ENCODE measurements at regions not wholly inside any gene's neighbourhood (a gene's known extent, or its start where the extent isn't known, plus 50 kb on each side); places are given as distances from the start of the nearest gene placed in this dataset.

DNA sequence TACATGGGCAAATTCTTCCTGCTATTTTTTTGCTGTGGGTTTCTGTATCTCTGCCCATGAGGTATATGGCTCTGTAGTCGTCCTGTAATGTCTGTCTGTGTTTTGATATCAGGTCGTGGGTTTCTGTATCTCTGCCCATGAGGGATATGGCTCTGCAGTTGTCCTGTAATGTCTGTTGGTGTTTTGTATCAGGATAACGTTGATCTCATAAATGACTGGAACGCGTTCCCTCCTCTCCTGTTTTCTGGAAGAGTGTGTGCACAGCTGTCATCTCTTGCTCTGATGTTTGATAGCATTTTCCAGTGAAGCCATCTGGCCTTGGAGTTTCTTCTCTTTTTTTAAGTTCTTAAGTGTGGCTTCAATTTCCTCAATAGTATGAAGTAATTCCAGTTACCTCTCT, 57.2 kb downstream of the SOX1 start:
- DNase-seq (ENCODE audit: low spot score), result no peak

DNA sequence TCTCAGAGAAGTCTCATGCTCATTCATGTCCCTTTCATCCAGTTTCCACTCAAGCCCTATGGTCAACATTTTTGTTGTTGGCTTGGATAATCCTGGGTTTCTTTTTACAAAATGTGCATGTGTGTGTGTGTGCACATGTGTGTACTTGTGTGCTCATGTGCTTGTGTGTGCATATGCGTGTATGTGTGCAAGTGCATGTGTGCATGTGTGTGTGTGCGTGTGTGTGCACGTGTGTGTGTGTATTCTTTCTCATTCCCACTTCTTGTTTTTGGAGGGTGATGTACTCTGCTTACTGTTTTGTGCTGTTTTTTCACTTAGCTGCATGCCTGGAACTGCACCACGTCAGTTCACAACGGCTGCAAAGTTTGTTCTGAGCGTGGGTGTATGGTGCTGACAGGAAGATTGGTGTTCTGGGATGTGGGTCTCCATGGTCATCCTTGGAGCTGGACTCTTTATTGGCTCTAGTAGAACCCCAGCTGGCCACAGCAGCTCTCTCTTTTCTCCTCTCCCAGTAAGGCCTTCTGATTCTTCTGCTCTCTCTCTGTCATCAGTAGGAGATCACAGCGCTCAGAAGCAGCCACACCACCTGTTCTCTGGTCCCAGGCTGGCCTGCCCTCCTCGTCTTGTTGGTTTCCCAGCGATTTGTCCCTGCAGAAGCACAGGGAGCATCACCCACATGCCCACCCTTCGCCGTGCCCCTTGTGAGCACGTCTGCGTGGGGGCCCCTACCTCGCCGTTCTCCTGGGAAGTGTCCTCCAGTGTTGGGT, 60.8 kb downstream of the SOX1 start:
- no peak for DNase-seq (ENCODE audit: low spot score)

DNA sequence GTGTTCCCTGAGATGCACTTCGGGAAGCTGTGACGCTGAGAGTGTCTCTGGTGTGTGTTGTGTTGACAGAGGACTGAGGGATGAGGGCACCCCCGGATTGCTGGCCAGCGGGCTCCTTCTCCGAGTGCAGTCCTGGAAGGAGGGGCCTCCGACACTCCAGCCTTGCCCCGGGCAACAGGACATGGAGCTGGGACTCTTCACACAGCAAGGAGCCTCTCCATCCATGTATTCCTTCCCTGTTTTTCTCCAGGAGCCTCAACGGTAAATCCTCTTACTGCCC, 61.3 kb downstream of the SOX1 start:
- DNase-seq (ENCODE audit: low spot score), result no peak

DNA sequence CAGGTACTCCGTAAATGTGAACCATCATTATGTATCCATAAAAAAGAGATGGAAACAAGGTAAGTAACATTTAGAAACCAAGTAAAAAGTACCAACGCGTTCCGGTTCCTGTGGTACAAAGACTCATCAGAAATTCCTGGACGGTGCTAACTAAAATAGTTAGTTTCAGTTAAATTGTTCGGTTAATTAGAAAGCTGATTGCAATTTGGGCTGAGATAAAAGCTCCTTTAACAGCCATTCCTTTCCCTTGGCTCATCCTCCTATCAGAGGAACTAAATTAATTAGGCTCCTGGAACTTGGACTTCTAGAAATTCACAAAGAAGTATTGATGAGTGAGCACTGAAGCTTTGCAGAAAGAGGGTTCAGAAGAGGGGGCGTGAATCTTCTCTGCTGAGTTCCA, 63.5 kb downstream of the SOX1 start:
- no peak for DNase-seq (ENCODE audit: low spot score)

DNA sequence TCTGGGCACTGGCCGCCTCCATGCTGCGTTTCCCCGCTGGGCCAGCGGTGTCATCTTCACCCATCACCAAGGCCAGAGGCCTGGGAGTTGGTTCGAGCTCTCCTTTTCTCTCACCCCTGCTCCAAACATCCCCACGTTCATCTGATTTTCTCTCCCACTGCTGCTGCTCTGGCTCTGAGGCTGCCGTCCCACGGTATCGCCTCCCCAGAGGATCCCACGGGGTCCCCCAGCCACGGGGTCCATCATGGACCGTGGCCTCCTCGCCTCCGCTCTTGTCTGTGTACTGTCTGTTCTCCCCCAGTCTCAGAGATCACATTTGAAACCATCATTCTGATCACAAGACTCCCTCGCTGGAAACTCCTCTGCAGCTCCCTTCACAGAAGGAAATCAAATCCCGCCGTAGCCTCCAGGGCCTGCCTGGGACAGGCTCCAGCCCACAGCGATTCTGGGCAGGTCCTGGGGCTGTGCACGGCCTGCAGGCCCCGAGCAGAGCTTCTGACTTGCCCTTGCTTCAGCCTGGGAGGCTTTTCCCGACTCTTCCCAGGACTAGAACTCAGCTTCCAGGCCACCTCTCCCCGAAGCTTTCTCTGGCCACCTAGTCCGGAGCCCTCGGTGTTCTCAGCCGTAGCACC, 64.2 kb downstream of the SOX1 start:
- DNase-seq (ENCODE audit: low spot score), result no peak

DNA sequence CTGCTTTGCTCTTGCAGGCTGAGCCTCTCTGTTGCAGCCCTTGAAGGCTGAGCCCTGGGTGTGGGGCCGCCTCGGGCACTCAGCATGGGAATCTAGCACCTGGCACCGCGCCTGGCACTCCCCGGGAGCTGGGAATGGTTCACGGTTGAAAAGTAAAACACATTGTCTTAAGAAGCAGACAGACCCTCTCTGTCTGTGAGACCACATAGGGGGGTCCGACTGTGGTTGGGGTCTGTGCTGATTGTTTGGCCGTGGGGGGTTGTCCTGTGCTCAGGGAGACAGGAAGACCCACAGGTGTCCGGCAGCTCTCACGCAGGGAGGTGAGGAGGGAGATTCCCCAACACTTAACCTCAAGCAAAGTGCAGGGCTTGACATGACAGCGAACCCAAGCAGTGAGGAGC, 64.8 kb downstream of the SOX1 start:
- no peak for DNase-seq (ENCODE audit: low spot score)

DNA sequence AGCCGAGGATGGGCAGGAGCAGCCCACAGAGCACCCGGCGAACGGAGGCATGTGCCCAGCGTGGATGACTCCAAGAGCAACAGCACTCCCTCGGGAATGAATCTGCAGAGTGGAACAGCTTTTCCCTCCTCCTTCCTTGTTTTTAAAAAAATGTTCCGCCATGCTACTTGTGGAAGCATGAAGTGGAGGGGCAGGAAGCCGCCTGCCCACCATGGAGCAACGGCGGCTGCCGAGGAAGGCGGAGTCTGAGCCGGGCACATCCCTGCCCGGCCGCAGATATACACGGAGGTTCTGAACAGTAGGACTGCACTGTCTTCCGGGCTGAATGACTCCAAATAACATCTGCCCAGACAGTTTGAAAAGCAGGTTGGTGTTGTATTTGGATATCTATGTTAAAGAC, 65.2 kb downstream of the SOX1 start:
- DNase-seq (ENCODE audit: low spot score), result no peak

DNA sequence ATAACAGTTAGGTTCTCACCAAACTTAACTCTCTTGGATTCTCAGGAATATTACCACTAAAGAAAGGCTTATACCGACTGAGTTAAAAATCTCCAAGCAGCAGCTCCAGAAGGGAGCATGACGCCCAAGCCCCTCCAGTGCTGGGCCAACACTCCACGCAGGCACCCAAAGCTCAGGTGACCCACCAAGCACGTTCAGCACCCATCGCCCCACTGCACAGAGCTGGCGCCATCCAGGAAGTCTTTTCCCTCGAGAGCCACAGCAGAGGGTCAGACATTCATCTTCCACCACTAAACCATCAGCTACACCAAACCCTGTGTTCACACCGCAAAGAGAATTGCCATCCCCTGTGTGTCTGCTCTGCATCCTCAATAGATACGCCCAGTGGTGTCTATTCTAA, 65.7 kb downstream of the SOX1 start:
- DNase-seq (ENCODE audit: low spot score), result no peak

DNA sequence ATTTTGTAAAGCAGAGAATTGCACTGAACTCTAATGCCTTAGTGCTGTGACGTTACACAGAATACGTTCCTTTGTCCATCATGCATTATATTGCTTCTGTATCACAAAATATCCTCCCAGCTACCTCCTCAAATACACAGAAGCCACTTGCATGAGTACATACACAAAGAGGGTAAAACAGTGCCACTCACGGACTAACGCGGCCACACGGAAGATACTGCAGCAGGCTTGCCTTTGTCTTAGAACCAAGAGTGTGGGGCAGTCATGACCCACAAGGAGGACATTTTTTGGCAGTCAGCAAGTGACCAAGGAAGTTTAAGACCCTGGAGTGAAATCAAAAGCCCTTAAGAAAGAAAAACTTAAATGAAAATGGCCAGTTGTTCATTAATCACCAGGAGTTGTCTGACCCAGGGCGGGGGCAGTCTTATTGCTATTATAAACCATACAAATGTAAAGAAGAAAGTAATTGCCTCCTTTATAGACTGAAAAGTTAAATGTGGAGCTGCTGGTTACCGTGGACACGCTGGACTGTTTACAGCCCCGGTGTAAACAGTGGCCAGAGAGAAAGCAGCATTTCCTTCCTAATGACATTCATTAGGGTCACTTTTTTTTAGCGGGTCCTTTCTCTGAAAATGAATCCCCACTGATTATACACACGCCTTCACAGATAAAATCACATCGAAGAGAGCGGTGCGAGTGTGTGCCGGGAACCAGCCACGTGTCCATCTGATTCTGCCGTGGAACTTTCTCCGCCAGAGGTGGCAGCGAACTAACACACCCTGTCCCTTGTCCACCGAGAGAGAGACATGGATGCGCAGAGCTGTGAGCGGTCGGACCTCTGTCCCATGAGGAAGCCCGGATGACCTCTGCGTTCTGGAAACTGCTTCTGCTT, 66.8 kb downstream of the SOX1 start:
- DNase-seq (ENCODE audit: low spot score), result no peak

DNA sequence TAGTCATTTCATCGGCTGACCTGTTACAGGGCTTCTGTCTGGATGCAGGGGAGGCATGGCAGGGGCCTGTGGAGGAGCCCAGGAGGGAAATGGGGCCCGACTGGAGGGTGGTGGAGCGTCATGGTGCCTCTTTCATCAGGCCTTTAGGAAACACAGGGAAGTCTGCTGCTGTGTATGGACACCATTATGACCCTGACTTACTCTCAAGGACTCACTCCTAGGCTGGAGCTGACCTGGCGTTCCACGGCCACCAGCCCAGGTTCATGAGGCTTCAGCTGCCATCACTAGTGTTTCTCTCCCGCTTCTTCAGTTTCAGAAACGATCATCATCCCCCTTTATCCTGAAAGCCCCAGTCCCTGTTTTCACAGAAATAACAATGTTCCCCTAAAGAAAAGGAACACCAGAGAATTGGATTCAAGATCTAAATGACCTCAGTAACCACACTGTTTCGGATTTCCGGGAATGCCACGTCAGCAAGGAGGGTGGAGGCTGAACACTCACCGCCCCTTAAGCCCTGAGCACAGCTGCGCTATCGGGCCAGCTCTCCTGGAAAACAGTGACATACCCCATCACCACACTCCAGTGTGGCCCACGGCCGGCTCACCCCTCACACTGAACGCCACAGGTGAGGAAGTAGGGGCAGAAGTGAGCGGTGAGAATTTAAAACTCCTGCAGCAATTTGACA, 67.6 kb downstream of the SOX1 start:
- no peak for DNase-seq (ENCODE audit: low spot score)

DNA sequence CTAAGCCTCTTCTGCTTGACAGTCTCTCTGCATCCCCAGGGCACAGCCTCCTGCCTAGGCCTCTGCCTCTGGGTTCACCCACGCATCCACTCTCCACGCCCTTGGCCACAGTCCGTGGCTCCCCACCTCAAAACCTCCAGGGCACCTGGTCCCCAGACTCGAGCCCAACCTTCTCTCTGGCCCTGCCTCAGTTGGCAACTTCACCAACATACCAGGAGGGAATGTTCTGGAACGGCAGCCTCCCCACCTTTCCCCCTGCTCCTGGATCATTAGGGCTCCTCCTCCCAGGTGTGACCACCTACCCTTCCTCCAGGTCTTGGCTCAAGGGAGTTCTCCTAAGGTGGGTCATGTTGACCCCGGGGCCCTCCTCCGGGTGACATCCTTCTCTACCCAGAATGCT, 69.1 kb downstream of the SOX1 start:
- no peak for DNase-seq (ENCODE audit: low spot score)

DNA sequence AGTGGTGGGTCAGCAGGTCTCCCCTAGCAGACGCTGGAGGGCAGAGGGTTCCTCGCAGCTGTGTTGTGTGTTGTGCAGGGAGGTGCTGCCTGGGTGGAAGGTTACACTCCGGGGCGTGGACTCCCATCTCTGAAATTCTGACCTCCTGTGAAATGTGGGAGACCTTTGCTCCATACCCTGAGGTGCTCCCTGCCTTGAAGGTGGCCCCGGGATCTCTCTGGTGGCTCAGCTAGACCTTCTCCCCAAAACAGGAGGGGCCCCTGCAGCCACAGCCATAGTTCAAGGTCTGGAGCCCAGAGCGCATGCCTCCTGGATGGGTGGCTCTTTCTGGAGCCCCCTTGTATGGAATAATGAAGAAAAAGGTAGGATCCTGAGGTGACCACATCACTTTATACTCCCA, 70.2 kb downstream of the SOX1 start:
- no peak for DNase-seq (ENCODE audit: low spot score)

DNA sequence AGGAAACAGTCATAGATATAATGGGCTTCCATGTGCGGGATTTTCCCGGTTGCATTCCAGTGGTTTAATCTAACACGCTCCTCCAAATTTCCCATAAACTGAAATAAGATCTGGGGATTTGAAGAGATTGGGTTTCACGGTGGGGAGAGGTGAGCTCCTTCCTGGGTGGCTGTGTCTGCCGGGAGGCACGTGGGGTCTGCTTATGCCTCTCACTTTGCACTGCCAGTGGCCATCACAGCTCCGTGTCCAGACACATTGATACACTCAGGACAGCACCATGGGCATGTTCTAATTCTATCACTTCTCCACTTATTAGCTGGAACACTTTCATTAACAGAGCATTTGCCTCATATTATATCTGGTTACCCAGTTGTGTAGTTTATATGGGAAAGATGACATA, 73.4 kb downstream of the SOX1 start:
- no peak for DNase-seq (ENCODE audit: low spot score)

DNA sequence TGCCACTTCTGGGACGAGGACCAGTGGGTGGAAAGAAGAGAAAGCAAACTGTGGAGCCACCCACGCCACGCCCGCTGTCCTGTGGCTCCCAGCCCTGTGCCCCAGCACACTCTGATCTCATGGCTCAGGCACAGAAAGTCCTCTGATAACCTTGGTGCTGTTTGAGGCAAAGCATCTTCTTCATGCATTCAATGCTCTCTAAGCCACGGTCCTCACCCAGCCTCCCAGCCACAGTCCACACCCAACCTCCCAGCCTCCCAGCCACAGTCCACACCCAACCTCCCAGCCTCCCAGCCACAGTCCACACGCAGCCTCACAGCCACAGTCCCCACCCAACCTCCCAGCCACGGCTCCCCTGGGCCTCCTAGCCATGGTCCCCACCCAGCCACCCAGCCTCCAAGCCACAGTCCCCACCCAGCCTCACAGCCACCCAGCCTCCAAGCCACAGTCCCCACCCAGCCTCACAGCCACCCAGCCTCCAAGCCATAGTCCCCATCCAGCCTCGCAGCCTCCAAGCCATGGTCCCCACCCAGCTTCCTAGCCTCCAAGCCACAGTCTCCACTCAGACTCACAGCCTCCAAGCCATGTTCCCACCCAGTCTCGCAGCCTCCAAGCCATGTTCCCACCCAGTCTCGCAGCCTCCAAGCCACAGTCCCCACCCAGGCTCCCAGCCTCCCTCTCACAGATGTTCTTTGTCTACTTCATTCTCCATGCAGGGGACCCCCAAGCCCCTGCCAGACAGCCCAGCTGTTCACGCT, 74.9 kb downstream of the SOX1 start:
- DNase-seq (ENCODE audit: low spot score), result no peak

DNA sequence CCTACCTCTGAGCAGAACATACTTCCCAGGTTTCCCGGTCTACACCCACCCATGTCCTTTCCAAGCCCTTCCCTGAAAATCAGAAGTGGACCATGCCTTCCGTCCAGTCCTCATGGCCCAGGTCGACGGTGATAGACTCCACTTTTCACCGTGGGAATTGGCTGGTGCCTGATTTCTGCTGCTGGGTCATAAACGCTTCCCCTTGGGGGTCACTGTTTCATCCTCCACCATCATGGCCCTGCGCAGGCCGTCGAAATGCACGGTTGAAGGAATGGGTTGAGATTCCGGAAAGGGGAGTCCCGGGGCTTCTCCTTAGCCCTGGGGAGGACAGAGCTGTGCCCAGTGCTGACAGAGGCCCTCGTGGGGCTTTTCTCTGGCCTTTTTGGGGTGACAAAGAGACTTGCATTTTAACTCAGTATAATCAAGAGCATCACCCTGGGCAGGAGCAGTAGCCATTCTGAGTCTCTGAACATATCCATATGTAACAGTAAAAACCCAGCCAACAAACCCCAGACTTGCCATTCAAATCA, 75.5 kb downstream of the SOX1 start:
- no peak for DNase-seq (ENCODE audit: low spot score)

DNA sequence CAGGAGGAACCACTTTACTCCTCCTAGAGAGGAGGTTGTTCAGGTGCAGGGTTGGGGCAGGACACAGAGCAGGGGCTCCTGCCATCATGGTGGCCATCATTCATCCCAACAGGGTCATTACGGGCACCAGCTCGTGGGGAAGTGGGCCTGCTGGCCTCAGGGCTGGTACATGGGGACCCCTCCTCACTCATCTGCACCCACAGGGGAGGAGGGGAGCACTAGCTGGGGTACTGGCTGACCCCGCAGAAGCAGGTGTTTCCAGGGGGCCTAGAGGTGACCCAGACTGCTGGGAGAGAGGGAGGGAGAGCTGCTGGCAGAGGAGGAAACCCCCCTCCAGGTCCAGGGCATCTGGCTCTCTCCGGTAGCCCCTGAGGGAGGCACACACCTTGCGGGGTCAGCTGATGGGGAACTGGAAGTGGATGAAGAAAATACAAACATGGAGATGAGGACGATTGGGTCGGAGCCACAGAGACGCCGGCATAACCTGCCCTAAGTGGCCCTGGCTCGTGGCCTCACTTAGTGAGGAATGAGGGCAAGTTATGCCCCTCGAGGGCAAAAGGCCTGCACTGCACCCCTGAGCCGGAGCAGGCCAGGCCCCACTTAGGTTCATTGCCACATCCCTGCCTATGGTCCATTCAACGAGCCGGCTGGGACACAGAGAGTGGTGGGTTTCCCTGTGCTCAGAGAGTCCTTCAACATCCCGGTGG, 76.2 kb downstream of the SOX1 start:
- DNase-seq (ENCODE audit: low spot score), result no peak

DNA sequence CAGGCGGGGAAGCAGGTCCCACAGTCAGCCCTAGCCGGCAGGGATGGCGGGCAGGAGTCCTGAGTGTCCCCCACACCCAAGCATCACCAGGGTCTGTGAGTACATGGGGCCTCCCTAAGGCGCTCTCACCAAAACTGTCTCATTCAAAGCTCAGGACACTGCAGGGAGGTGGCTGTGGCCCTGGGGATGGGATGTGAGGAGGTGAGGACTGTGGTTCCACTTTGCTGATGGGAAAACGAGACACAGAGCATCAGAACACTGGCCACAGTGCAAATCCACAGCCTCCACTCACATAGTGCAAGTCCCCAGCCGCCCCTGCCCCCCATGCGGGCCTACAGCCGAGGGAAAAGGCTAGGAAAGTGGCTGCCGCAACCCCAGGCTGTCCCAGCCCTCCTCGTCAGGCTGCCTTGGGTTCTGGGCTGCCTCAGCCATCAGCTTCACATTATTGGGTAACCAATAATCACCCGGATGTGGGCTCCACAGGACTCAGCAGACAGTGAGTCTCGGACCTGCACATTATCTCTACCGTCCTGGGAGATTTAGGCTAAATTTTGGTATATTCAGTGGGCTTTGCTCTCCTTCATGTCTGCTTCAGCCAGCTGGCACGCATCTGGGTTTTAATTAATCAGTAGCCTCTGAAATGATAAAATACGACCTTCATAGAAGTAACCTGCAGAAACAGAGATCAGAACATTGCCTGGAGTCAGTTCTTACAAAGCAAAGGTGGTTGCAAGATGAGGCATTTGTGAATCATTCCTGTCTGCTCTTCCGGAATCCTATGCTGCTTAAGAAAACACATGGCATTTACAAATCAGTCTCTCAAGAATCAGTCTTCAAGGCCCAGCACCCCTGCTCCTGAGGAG, 77.0 kb downstream of the SOX1 start:
- DNase-seq (ENCODE audit: low spot score), result no peak

DNA sequence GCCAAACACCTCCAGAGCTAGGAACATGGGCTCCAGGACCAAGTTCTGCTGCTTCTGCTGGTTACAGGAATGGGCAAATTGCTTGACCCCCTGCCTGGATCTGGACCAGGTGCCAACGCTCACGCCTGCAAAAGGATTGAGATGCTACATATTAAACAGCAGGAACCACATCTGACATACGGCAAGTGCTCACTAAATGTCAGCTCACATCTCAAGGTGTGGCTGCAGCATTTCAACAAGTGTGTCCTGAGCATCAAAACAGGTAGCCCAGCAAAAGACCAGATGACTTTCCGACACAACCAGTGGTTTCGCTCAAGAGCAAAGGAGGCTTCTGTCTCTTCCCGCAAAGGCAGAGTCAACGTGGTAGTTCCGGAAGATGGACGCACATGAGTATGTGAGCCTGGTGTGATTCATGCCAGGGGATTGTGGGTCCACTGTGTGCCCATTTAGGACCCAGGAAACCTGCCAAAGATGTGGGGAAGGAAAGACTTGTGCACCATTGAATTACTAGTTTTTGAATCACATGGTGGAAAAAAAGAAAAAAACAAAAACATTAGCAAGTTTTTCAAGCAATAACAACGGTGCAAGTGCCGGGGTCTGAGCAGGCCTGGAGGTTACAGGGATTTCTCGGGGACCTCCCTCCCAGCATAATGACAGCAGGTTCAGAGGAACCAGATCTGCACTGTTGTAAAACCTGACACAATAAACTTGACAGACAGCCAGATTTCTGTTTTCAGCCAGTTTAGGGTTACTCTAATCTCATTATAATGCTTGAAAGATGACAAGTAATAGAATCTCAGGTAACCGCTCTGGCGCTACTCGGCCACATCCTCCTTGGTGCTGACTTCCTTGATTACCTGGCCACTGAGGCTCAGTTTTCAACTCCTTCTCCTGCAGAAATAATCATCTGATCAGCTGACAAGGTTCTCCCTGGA, 77.9 kb downstream of the SOX1 start:
- DNase-seq (ENCODE audit: low spot score), result no peak

All from HT-29 (cell line).